NCI-H146 (cell line): ENCODE measurements at regions not wholly inside any gene's neighbourhood (a gene's known extent, or its start where the extent isn't known, plus 50 kb on each side); places are given as distances from the start of the nearest gene placed in this dataset.
A peak's percentile ranks its signal among the peaks of the same experiment; 100 is the strongest.

ENCODE experiments used
- DNase-seq: peaks from one replicate; lab custom pipeline; 2025; lab: John Stamatoyannopoulos, UW

DNA sequence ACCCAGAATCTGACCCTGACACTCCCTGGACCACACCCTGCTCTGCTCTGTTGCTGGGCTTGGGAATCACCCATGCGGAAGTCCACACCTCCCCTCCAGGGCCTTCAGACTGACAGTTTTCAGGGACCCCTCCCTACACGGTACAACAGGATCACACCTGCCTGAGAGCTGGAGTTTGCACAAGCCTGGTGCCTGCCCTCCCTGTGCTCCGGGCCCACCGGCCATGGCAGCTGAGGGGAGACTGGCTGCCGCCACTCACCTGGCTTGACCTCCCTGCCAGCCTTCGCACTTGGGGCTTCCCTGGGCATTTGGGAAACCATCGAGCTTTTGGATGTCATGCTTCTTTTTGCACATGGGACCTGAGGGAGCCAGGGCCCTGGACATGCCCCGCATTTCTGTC, 95.9 kb upstream of the ANKRD34C start:
- DNase-seq, result no peak

DNA sequence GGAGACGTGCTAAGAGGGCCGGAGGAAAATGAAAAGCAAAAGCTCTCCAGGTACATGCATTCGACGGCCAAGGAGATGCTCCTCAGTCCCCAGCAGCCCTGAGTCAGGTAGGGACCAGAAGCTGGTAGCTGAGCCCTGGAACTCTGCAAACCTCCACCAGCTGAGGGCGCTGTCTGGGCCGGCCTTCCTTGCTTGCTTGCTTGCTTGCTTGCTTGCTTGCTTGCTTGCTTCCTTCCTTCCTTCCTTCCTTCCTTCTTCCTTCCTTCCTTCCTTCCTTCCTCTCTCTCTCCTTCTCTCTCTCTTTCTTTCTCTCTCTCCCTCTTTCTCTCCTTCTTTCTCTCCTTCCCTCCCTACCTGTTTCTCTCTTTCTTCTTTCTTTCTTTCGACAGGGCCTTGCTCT, 94.6 kb upstream of the RASGRF1 start:
- no peak for DNase-seq

DNA sequence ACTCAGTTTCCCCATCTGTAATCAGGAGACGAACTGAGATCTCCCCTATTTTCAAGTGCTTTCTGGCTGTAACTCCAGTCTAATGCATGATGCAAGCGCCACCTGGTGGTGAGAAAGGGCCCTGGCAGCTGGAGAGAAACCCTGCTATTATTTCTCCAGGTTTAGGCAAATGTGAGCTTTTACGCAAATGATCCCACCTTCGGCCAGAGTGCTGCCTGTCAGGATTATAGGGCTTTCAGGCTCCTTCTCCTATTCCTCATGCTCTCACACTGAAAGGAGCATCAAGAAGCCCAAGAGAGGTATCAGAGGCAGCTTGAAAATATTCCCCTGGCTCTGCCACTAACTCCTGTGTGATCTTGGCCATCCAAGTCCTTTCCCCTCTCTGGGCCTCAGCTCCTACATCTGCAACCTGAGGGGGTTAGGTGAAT, 93.9 kb upstream of the RASGRF1 start:
- peak; percentile 42 for DNase-seq

DNA sequence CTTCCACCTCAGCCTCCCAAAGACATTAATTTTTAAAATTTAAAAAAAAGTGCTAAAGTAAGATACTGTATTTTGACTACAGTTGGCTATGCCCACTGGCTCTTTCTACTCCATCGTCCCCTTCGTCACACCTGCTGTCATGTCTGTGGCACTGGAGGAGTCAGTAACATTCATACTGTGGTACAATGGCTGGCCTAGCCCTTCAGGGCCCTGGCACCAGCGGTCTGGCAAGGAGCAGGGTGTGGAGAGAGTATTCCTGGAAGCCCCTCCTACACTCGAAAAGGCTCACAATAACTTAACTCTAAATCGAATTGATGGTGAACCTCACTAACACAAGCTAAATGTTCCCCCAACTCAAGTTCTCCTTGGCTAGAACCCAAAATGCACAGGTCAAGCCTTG, 89.7 kb upstream of the RASGRF1 start:
- DNase-seq, result no peak

DNA sequence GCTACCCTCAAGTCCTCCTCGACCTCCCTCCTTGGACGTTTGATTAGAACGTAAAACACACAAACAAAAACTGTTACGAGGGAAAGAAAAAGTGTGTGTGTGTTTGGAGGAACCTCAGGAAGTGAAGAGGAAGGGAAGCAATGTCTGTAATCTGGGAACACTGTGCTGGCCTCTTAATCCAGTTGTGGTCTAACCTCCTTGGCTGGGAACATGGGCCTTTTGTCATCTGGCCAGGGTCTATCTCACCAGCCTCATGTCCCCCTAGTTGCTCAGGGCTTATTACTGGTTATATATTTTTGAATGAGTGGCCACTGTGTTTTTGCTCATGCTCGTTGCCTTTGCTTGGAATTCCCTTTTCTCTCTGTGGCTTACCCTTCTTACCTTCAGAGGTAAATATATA, 89.0 kb upstream of the RASGRF1 start:
- DNase-seq, result no peak

DNA sequence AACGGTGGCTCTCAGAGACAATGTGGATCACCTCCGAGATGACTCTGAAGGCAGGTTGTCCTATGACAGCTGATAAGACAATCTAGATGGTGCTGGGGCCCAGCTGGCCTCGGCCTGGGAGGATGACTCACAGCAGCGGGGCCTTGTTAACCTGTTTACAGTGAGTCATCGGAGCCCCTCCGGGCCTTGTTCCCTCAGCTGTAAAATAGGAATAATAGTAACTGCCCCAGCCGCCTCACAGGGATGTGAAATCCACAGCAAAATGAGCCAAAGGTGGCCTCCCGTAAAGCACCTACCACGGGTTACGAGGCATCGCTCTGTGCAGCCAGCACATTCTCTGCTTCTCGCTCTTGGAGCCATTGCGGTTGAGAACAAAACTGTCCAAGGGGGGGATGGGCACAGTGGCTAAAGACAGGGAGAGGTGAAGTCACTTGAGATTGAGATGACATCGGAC, 88.6 kb upstream of the RASGRF1 start:
- peak; percentile 81 for DNase-seq

DNA sequence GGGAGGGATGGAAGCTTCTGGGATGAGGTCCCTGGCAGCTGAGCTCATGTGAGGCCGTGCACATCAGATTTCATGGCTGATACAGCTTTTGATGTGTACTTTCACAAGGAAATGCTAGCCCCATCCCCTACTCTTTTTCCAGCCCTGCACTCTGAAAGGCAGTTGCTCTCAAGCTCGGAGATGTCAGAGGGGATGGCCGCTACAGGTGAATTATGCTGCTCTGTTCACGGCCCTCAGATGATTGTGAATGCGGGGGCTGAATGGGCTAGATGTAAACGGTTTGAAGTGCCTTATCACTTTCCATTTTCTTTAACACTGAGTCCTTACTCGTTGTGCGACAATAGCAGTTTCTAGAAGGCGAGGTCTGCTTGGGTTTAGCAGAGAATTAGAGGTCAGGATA, 88.0 kb upstream of the RASGRF1 start:
- DNase-seq, result no peak

DNA sequence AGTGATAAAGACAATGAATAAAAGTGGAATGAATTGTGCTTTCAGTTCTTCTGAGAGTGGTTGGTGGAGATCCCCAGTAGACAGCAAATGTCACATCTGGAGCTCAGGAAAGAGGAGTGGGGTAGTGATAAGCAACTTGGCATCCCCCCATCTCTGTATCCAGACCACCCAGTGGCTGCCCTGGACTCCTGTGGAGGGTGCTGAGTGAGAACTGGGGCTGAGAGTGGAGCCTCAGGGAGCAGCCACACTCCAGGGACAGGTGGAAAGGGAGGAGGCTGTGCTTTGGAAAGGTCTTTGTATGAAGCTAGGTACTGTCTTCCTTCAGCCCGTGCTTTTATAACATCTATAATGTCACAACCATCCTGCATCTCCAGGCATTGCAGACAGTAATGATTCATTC, 85.6 kb upstream of the RASGRF1 start:
- no peak for DNase-seq

DNA sequence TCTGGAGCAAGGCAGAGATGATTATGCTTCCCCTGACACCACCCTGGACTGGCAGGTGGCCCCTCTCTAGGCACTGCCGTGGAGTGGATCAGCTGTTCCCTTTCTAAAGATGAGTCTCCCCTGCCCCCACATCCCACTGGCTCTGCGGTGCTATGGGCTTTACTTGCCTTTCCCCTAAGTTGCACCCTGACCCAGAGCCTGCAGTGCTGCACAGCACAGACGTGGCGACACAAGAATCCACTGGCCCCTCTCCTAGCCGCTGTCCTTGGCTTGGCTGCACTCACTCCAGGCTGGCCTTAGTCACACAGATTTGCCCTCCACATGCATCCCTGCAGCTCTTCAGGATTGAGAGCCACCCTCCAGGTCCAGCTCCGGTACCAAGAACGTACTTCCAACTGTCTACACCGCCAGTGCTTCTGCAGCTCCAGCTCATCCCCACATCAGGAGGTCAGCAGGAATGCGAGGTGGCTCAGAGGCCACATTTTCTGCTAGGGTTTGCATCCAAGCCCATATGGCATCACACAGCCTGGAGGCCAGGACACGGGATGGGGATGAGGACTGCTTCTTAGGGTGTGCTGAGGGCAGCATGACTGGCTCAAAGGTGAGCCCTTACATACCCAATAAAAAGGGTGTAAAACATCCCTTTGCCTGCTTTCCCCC, 82.4 kb upstream of the RASGRF1 start:
- DNase-seq, result no peak

DNA sequence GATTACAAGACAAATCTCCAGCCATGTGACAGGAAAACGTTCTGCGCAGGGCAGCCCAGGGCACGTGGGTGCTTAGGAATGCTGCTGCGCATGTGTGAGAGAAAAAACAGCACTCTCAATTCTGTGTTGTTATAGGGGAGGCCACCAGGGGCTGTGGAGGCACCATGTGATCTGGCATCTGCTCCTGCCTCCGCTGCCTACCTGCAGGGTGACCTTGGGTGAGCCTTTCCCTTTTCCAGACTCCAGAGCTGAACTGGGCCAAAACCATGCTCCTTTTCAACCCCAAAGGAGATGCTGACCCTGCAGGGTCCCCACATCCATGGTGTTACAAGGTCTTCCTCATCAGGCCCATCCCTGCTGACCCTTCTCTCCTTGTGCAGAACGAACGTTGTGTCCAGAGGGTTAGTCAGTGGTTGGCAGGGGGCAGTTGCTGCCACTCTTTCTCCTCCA, 81.5 kb upstream of the RASGRF1 start:
- DNase-seq, result no peak

DNA sequence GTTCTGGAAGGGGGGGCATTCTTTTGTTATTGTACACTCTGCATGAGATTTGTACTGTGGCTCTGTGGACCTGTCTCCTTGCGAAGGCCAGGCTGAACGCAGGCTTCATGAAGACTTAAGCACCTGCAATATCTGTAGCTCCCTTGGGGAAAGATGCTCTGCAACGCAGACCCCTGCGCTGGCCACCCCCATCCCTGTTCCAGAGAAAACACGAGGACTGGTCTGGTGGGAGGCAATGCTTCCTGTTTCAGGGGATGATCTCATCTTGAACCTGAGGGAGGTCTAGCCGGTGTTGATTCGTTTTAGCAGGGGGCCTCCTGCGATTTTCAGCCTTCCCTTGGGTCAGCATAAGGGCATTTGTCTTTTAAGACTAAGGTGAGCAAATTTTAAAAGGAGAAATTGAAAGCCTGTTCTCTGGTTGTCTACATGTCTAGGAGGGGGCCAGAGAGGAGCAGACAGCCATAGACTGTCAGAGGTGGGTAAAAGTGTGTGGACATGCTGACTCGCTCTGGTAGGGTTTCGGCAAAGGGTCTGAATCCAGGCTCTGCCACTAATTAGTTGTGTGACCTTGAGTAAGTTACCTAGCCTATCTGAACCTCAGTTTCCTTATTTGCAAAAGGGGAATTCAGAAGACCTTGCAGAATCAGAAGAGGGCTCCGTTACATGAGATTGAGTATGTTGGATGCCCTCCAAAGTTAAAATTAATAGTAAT, 80.9 kb upstream of the RASGRF1 start:
- no peak for DNase-seq

DNA sequence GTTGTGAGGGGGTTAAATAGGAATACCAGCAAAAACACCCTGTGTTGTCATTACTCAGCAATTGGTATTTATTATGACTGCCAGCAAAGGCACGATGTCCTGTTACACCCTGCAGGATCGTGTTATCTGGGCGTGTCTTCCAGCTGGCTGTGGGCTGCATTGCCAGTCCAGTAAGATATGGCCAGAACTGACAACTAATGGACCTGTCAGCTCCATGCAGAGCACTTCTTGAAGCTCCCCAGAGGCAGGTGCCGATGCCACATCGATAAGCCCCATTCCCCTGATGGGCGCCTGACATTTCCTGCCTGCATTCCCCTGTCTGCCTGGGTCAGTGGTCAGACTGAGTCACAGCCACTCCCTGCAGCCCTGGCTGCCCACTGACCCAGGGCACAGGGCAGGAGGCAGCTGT, 79.7 kb upstream of the RASGRF1 start:
- DNase-seq, result no peak

DNA sequence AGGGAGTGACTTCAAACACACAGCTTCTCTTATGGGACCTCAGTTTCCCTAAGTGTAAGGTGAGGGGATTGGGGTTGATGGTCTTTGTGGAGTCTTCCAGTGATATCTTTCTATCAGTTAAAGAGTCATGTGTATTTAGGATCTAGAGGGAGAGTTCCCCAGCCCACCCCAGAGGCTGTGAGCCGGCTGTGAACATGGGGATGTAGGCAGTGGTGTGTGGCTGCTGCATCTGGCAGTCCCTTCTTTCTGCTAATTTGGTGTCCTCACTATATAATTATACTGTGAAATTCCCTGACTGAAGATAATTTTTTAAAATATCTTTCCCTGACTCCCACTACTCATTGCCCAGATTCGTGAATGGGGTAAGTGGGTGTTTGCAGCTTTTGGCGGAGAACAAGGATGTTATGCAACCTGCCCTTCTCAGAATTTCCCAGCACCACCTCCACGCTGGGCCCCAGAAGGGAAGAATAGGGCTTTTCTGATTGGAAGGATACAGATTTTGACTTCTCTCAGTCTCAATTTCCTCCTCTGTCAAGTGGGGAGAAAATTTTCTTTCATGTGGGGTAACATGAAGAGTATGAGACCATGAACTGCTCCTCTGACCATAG, 79.0 kb upstream of the RASGRF1 start:
- DNase-seq, result no peak

DNA sequence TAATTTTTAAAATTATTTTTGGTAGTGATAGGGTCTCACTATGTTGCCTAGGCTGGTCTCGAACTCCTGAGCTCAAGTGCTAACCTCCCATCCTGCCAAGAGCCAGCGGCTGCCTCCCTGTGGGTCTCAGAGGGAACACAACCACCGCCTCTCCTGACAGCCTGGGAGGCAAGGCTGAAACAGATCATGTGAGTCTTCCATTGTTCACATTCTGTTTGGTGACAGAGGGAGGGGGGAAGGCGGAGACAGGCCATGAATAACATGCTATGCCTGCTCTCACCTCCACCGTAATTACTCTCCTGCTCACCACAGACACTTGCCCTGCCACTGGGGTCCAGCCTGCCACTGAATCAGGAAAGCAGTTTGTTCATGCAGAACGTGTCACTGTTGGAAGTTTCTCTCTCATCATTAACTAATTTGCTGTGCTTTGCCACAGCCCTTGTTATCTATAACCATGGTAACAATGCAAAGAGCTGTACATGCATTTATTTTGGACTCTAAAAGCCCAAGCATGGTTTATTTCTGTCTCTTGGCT, 78.4 kb upstream of the RASGRF1 start:
- peak; percentile 89 for DNase-seq

DNA sequence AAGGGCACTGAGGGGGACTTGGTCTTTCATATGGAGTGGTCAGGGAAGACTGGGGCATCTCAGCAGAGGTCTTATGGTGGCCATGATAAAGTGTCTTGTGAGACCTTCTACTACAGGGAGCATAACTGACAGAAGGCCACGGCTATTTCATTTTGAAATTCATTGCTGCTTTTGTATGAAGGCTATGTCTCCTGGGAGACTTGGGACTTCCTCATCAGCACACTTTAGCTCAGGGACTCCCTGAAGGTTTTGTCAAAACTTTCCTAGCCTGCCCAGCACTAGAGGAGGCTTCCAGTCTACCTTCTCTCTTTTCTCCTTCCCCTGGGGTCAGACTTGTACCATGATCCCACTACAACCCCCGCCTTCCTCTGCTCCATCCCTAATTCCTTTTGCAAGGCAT, 77.2 kb upstream of the RASGRF1 start:
- DNase-seq, result no peak

DNA sequence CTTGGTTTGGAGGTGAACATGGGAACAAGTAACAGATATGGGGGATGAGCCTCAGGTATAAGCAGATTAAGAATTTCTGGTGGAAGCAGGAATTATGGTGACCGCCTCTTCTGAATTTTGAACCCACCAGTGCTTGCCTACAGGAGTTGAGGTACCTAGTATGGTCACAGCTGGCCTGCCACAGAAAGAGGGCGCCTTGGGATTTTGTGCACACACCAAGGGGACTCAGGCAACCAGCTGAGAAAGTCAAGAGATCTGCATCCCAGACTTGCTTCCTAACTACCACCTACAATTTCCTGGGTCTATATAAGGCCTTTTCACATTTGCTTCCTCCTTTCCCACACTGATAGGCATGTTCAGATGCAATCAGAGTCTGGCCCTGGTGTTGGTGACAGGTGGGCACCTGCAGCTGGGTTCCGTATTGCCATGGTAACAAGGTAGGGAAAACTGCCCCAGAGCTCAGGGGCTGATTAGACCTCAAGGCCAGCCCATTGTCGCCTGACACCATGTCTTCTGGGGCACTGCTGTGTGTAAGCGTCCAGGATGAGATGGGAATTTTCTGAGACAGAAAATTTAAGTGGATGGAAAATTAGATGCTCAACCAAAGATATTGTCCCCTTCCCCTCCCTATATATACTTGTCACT, 75.9 kb upstream of the RASGRF1 start:
- peak; percentile 5 for DNase-seq

DNA sequence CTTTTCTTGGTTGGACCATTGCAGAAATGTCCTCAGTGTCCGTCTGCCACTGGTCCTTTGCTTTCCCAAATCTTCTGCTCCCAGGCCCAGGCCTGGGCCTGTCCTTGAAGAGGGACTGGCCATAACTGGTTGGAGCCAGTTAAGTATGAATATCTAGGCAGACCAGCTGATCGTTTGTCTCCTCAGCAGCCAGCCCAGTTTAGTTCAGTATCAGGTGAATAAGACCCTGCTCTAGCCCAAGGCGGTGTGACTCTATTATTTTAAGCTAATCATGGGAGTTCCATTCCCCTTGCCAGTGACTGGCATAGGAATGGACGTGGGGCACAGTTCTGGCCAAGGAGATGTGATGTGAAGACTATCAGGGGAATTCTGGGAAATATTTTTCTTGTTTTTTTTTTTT, 73.9 kb upstream of the RASGRF1 start:
- no peak for DNase-seq

DNA sequence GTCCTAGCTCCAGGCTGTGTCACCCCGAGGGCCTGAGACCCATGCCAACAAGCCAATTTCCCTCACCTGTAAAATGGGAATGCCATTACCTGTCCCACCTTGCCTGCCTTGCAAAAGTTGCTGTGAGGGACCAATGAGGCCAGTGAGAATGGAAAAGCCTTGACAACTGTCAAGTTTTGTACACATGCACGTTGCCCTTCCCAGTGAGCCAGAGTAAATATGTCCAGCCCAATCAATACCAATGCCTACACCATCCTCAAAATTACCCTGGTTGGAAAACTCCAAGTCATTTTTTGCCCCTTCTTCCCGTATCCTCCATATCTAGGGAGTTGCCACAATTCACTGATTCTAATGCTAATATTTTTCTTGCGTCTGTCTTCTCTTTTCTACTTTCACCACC, 73.5 kb upstream of the RASGRF1 start:
- DNase-seq, result no peak

DNA sequence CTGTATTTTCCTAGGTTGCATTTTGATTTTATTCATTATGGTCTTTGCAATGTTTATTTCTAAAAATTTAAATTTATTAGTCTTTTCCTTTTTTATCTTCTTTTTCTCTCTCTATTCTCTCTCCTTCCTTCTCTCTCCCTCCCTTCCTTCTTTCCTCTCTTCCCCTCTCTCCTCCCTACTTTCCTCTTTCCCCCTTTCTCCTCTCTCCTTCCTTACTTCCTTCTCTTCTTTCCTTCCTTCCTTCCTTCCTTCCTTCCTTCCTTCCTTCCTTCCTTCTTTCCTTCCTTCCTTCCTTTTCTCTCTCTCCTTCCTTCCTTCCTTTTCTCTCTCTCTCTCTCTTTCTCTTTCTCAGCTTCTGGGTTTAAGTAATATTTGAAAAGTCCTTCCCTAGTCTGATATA, 72.8 kb upstream of the RASGRF1 start:
- no peak for DNase-seq

DNA sequence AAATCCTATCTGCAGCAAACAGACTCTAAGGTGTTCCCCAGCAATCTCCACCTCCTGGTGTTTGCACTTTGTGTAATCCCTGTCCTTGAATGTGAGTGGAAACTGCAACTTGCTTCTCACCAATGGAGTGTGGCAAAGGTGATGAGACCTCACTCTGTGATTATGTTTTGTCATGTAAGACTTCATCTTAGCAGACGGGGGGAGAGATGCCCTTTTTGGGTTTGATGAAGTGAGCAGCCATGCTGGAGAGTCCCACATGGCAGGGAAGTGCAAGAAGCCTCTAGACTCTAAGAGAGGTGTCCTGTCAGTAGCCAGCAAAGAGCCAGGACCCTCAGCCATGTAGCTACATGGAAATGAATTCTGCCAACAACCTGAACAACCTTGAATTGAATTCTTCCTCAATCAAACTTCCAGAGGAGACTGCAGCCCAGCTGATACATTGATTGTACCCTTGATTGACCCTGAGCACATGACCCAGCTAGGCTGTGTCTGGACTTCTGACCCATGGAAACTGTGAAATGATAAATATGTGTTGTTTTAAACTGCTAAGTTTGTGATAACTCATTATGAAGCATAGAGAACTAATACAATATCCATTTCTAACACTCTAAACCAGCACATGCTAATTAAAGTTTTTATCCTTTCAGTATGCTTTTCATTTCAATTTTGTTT, 71.4 kb upstream of the RASGRF1 start:
- no peak for DNase-seq

DNA sequence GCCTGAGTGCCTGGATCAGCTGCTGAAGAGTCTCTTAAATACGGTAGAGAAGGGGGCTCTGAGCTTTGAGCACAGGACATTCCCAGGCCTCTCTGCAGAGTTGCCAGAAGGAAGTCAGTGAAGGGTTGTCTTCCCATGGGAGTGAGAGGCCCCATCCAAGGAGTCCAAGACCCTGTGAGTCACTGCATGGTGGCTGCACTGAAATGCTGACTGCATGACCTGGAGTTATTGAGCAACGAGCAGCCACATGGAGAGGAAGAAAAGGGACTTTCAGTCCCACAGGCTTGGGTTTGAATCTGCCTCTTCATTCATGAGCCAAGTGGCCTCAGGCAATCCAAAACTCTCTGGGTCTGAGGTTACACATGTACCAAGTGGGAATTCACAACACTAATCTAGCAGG, 69.6 kb upstream of the RASGRF1 start:
- no peak for DNase-seq
